ENCODE measurements at regions not wholly inside any gene's neighbourhood (a gene's known extent, or its start where the extent isn't known, plus 50 kb on each side); places are given as distances from the start of the nearest gene placed in this dataset.

GRCh38 chr5:159447116-159447515 is 116.8 kb upstream of the IL12B start:
- no peak for DNase-seq (ENCODE audit: low read depth in 1 of 2, low spot score in 1 of 2)
- no peaks in the 10 kb centered on the region for H3K27me3 ChIP-seq (ENCODE audit: insufficient read depth, poor library complexity, severe bottlenecking)
- no peak overlapping the region for H3K27ac ChIP-seq (replicated peaks)
- TF ChIP-seq CTCF (IDR thresholded peaks at IDR 0.05; ENCODE audit: insufficient read depth, low read length) (no peak), SPI1 (IDR thresholded peaks at IDR 0.05; ENCODE audit: borderline replicate concordance, low read depth) (no peak), GABPA (IDR thresholded peaks at IDR 0.05; ENCODE audit: low read depth) (no peak), REST (IDR thresholded peaks at IDR 0.05; ENCODE audit: insufficient replicate concordance, low read depth) (no peak), POLR2AphosphoS5 (IDR thresholded peaks at IDR 0.05; ENCODE audit: low read depth) (no peak)
- H3K4me3 ChIP-seq (replicated peaks; ENCODE audit: insufficient read depth, low read length), result no peak overlapping the region

GRCh38 chr5:159448841-159449407 is 118.6 kb upstream of the IL12B start:
- Histone ChIP-seq H3K4me3 (replicated peaks; ENCODE audit: insufficient read depth, low read length) (no peak overlapping the region), H3K27me3 (ENCODE audit: insufficient read depth, poor library complexity, severe bottlenecking) (no peaks in the 10 kb centered on the region), H3K27ac (replicated peaks) (no peak overlapping the region)
- DNase-seq (ENCODE audit: low read depth in 1 of 2, low spot score in 1 of 2), result no peak
- TF ChIP-seq POLR2AphosphoS5 (IDR thresholded peaks at IDR 0.05; ENCODE audit: low read depth), result no peak
- TF ChIP-seq REST (IDR thresholded peaks at IDR 0.05; ENCODE audit: insufficient replicate concordance, low read depth), result no peak
- TF ChIP-seq SPI1 (IDR thresholded peaks at IDR 0.05; ENCODE audit: borderline replicate concordance, low read depth), result no peak
- TF ChIP-seq CTCF (IDR thresholded peaks at IDR 0.05; ENCODE audit: insufficient read depth, low read length), result no peak
- TF ChIP-seq GABPA (IDR thresholded peaks at IDR 0.05; ENCODE audit: low read depth), result no peak

GRCh38 chr5:159449925-159450324 is 119.6 kb upstream of the IL12B start:
- DNase-seq (ENCODE audit: low read depth in 1 of 2, low spot score in 1 of 2), result no peak
- H3K27me3 ChIP-seq (ENCODE audit: insufficient read depth, poor library complexity, severe bottlenecking), result no peaks in the 10 kb centered on the region
- no peak for TF ChIP-seq GABPA (IDR thresholded peaks at IDR 0.05; ENCODE audit: low read depth)
- no peak overlapping the region for H3K27ac ChIP-seq (replicated peaks)
- no peak overlapping the region for H3K4me3 ChIP-seq (replicated peaks; ENCODE audit: insufficient read depth, low read length)

- H3K27me3 ChIP-seq (ENCODE audit: insufficient read depth, poor library complexity, severe bottlenecking), result no peaks in the 10 kb centered on the region
- no peak for TF ChIP-seq SPI1 (IDR thresholded peaks at IDR 0.05; ENCODE audit: borderline replicate concordance, low read depth)
- TF ChIP-seq CTCF (IDR thresholded peaks at IDR 0.05; ENCODE audit: insufficient read depth, low read length), result no peak
- TF ChIP-seq REST (IDR thresholded peaks at IDR 0.05; ENCODE audit: insufficient replicate concordance, low read depth), result no peak
- TF ChIP-seq POLR2AphosphoS5 (IDR thresholded peaks at IDR 0.05; ENCODE audit: low read depth), result no peak
- TF ChIP-seq GABPA (IDR thresholded peaks at IDR 0.05; ENCODE audit: low read depth), result no peak
- no peak overlapping the region for H3K27ac ChIP-seq (replicated peaks)
- H3K4me3 ChIP-seq (replicated peaks; ENCODE audit: insufficient read depth, low read length), result no peak overlapping the region
- no peak for DNase-seq (ENCODE audit: low read depth in 1 of 2, low spot score in 1 of 2)
These were observed 120.1 kb upstream of the IL12B start for GRCh38 chr5:159450417-159450816.
